GM19372 (cell line): ENCODE measurements at regions not wholly inside any gene's neighbourhood (a gene's known extent, or its start where the extent isn't known, plus 50 kb on each side); places are given as distances from the start of the nearest gene placed in this dataset.
"Not testable (repeated sequence)": the region's sequence is repeated elsewhere in the genome, so short reads cannot be mapped to it uniquely, and the experiment has no call there.

Experiments
- ATAC-seq: cut with Tn5 transposase; IDR thresholded peaks from one replicate; pipeline ENCODE4 v1.9.1; 2021; ENCODE audit warnings: mild to moderate bottlenecking, low read depth, moderate library complexity; ENCODE audit not compliant: unreplicated experiment

GRCh38 chr14:89575386-89576061, 158.5 kb upstream of the FOXN3 start:
- no peak for ATAC-seq

- ATAC-seq, result no peak
Measured at GRCh38 chr14:89574420-89574819, 157.4 kb upstream of the FOXN3 start.

- no peak for ATAC-seq
Measured at GRCh38 chr14:89573399-89573657, 156.3 kb upstream of the FOXN3 start.

GRCh38 chr14:89572596-89573398, 155.8 kb upstream of the FOXN3 start:
- no peak for ATAC-seq

- ATAC-seq, result no peak
Measured at GRCh38 chr14:89571491-89571890, 154.5 kb upstream of the FOXN3 start.

- ATAC-seq, result no peak
Measured at GRCh38 chr14:89566644-89567415, 149.8 kb upstream of the FOXN3 start.

GRCh38 chr14:89566180-89566579, 149.1 kb upstream of the FOXN3 start:
- no peak for ATAC-seq

GRCh38 chr14:89565607-89566006, 148.6 kb upstream of the FOXN3 start:
- ATAC-seq, result no peak

GRCh38 chr14:89564989-89565388, 148.0 kb upstream of the FOXN3 start:
- no peak for ATAC-seq

- no peak for ATAC-seq
Measured at GRCh38 chr14:89564286-89564957, 147.4 kb upstream of the FOXN3 start.

- ATAC-seq, result no peak
Measured at GRCh38 chr14:89563471-89563870, 146.4 kb upstream of the FOXN3 start.

GRCh38 chr14:89551955-89552354, 134.9 kb upstream of the FOXN3 start:
- no peak for ATAC-seq

GRCh38 chr14:89551432-89551831, 134.4 kb upstream of the FOXN3 start:
- ATAC-seq, result no peak

- no peak for ATAC-seq
Measured at GRCh38 chr14:89550821-89551220, 133.8 kb upstream of the FOXN3 start.

GRCh38 chr14:89549381-89550125, 132.5 kb upstream of the FOXN3 start:
- ATAC-seq, result no peak

GRCh38 chr14:89547047-89547446, 130.0 kb upstream of the FOXN3 start:
- ATAC-seq, result not testable (repeated sequence)

- no peak for ATAC-seq
Measured at GRCh38 chr14:89544636-89545301, 127.7 kb upstream of the FOXN3 start.

- no peak for ATAC-seq
Measured at GRCh38 chr14:89543425-89543790, 126.4 kb upstream of the FOXN3 start.

GRCh38 chr14:89542786-89543424, 125.9 kb upstream of the FOXN3 start:
- ATAC-seq, result no peak
